ENCODE measurements at regions not wholly inside any gene's neighbourhood (a gene's known extent, or its start where the extent isn't known, plus 50 kb on each side); places are given as distances from the start of the nearest gene placed in this dataset.

DNA sequence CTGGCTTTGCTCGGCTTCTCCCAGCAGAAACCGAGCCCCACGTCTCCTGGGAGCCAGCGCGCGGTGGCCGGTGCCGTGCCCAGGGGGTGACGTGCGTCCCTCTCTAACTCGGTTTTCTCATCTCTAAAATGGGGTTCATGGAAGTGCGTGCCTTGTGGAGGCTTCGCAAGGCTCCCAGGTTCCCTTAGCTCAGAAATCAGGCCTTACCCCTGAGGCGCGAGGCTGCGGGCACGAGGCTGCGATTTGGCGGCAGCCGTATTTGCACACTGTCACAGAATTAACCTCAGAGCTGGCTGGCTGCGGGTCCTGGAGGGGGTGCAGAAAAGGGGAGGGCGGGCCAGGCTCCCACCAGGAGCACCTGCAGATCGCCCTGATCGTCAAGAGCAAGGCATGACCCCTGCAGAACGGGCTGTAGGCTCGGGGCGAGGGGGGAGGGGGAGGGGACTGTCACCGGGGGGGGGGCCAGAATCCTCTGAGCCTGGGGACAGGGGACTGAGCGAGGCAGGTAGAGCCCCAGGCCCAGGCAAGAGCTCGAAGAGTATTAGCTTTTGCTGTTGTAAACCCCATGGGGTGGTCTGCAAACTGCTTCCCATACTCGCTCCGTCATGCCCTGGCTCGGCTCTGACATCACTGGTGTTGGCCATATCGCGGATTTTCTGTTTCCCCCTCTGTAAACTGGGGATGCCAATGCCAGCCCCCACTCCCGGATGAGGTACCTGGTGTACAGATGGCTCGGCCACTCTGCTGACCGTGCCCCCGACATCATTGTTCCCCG is 62.2 kb downstream of the CCNE1 start:
- TF ChIP-seq CTCF (IDR thresholded peaks at IDR 0.05): peak in 2 of 5 experiments; percentile 4 to 8
- no peak for TF ChIP-seq POLR2A (IDR thresholded peaks at IDR 0.05)

All from tibial nerve (tissue), 3 donors.